ENCODE measurements at regions not wholly inside any gene's neighbourhood (a gene's known extent, or its start where the extent isn't known, plus 50 kb on each side); places are given as distances from the start of the nearest gene placed in this dataset.

GRCh38 chr2:212903413-212903812, 248.0 kb downstream of the IKZF2 start:
- TF ChIP-seq CTCF (IDR thresholded peaks at IDR 0.05) (no peak), POLR2A (IDR thresholded peaks at IDR 0.05) (no peak), POLR2AphosphoS5 (IDR thresholded peaks at IDR 0.05) (no peak), EP300 (IDR thresholded peaks at IDR 0.05) (no peak)
